Neural progenitor cell (in vitro differentiated cells): ENCODE measurements at regions not wholly inside any gene's neighbourhood (a gene's known extent, or its start where the extent isn't known, plus 50 kb on each side); places are given as distances from the start of the nearest gene placed in this dataset.

Source experiments
- DNase-seq: peaks from one replicate; pipeline ENCODE4 v3.0.0-alpha.2; 2016; ENCODE audit warnings: low spot score
- H2AFZ ChIP-seq: fragments of 200-600 bp; sonication (generic); replicated peaks from 2 replicates; pipeline ENCODE4 v1.6.1; 2016; ENCODE audit warnings: antibody characterized with exemption
- H3F3A ChIP-seq: fragments of 200-600 bp; sonication (generic); 2 replicates; pipeline ENCODE4 v1.6.1; 2016; ENCODE audit warnings: antibody characterized with exemption, low read depth
- H3K27ac ChIP-seq: fragments of 200-600 bp; sonication (generic); 2 replicates; pipeline ENCODE4 v1.5.1; 2016; ENCODE audit warnings: mild to moderate bottlenecking
- H3K27me3 ChIP-seq: fragments of 200-600 bp; sonication (generic); 2 replicates; pipeline ENCODE4 v1.6.1; 2016; ENCODE audit warnings: mild to moderate bottlenecking, moderate library complexity
- H3K36me3 ChIP-seq: fragments of 200-600 bp; sonication (generic); 2 replicates; pipeline ENCODE4 v1.5.1; 2016
- H3K4me1 ChIP-seq: fragments of 200-600 bp; sonication (generic); 2 replicates; pipeline ENCODE4 v1.6.1; 2016; ENCODE audit warnings: mixed run types
- H3K4me2 ChIP-seq: fragments of 200-600 bp; sonication (generic); 2 replicates; pipeline ENCODE4 v1.6.1; 2016
- H3K4me3 ChIP-seq: fragments of 200-600 bp; sonication (generic); 2 replicates; pipeline ENCODE4 v1.5.1; 2016
- H3K79me2 ChIP-seq: fragments of 200-600 bp; sonication (generic); 2 replicates; pipeline ENCODE4 v1.6.1; 2016; ENCODE audit warnings: low read depth
- H3K9ac ChIP-seq: fragments of 200-600 bp; sonication (generic); 2 replicates; pipeline ENCODE4 v1.6.1; 2016
- H3K9me3 ChIP-seq: fragments of 200-600 bp; sonication (generic); 2 replicates; pipeline ENCODE4 v1.5.1; 2016; ENCODE audit warnings: low read depth
- H4K20me1 ChIP-seq: fragments of 200-600 bp; sonication (generic); 2 replicates; pipeline ENCODE4 v1.6.1; 2016; ENCODE audit warnings: low read depth
- H3K27ac Mint-ChIP-seq: 3 replicates; pipeline ENCODE4 v1.8.0; 2021; ENCODE audit warnings: mixed read lengths
- H3K27me3 Mint-ChIP-seq: 2 replicates; pipeline ENCODE4 v1.8.0; 2022; ENCODE audit warnings: low read depth, mild to moderate bottlenecking, inconsistent platforms, moderate library complexity, mixed read lengths; ENCODE audit not compliant: insufficient read depth
- H3K36me3 Mint-ChIP-seq: 3 replicates; pipeline ENCODE4 v1.8.0; 2021; ENCODE audit warnings: mixed read lengths
- H3K4me1 Mint-ChIP-seq: 3 replicates; pipeline ENCODE4 v1.8.0; 2021; ENCODE audit warnings: mixed read lengths
- H3K4me3 Mint-ChIP-seq: 3 replicates; pipeline ENCODE4 v1.8.0; 2021; ENCODE audit warnings: mild to moderate bottlenecking, moderate library complexity, mixed read lengths
- H3K9me3 Mint-ChIP-seq: 3 replicates; pipeline ENCODE4 v1.8.0; 2020; ENCODE audit warnings: mixed read lengths
- CTCF ChIP-seq: fragments of 200-600 bp; sonication (generic); IDR thresholded peaks from 2 replicates; pipeline ENCODE4 v1.5.1; 2017; ENCODE audit warnings: antibody characterized with exemption, mild to moderate bottlenecking
- EZH2 ChIP-seq: fragments of 200-600 bp; sonication (generic); IDR thresholded peaks from 2 replicates; pipeline ENCODE4 v1.6.1; 2017; ENCODE audit warnings: antibody characterized with exemption, mild to moderate bottlenecking, moderate library complexity
- EZH2phosphoT487 ChIP-seq: fragments of 200-600 bp; sonication (generic); IDR thresholded peaks from 2 replicates; pipeline ENCODE4 v1.6.1; 2017; ENCODE audit warnings: antibody characterized with exemption

GRCh38 chr10:85421421-85421820 is 945.2 kb downstream of the GRID1 start:
- H3K36me3 ChIP-seq: no peaks in the 10 kb centered on the region
- peaks cover 2% of the 10 kb centered on the region for H3K36me3 Mint-ChIP-seq
- H3K9ac ChIP-seq: no peak overlapping the region
- no peak for DNase-seq
- no peaks in the 10 kb centered on the region for H3K79me2 ChIP-seq
- peaks cover 9% of the 10 kb centered on the region for H3K27me3 Mint-ChIP-seq
- no peaks in the 10 kb centered on the region for H4K20me1 ChIP-seq
- no peaks in the 10 kb centered on the region for H3K9me3 ChIP-seq
- H3F3A ChIP-seq: peaks cover 3% of the 10 kb centered on the region
- H3K27ac ChIP-seq: no peak overlapping the region
- peaks cover 21% of the 10 kb centered on the region for H3K4me1 ChIP-seq
- H3K9me3 Mint-ChIP-seq: peaks cover 11% of the 10 kb centered on the region
- H3K4me1 Mint-ChIP-seq: peaks cover 32% of the 10 kb centered on the region
- H3K4me3 ChIP-seq: no peak overlapping the region
- peak overlapping the region; percentile 12 for H3K27ac Mint-ChIP-seq
- H2AFZ ChIP-seq: no peak overlapping the region
- no peak overlapping the region for H3K4me3 Mint-ChIP-seq
- no peaks in the 10 kb centered on the region for H3K27me3 ChIP-seq
- no peak overlapping the region for H3K4me2 ChIP-seq
- TF ChIP-seq CTCF: no peak
- TF ChIP-seq EZH2phosphoT487: no peak
- TF ChIP-seq EZH2: no peak

- Histone ChIP-seq H3K4me1 (no peaks in the 10 kb centered on the region), H3K79me2 (no peaks in the 10 kb centered on the region), H2AFZ (no peak overlapping the region), H3K36me3 (no peaks in the 10 kb centered on the region), H3K9ac (no peak overlapping the region), H3K4me2 (no peak overlapping the region), H3K9me3 (no peaks in the 10 kb centered on the region), H3F3A (no peaks in the 10 kb centered on the region), H4K20me1 (no peaks in the 10 kb centered on the region), H3K27me3 (no peaks in the 10 kb centered on the region), H3K27ac (no peak overlapping the region), H3K4me3 (no peak overlapping the region)
- no peaks in the 10 kb centered on the region for H3K4me1 Mint-ChIP-seq
- H3K4me3 Mint-ChIP-seq: no peak overlapping the region
- H3K27me3 Mint-ChIP-seq: peaks cover 2% of the 10 kb centered on the region
- TF ChIP-seq EZH2: no peak
- TF ChIP-seq EZH2phosphoT487: no peak
- TF ChIP-seq CTCF: no peak
- no peak for DNase-seq
- H3K9me3 Mint-ChIP-seq: no peaks in the 10 kb centered on the region
- no peaks in the 10 kb centered on the region for H3K36me3 Mint-ChIP-seq
- H3K27ac Mint-ChIP-seq: no peak overlapping the region
Measured at GRCh38 chr10:85429126-85429525, 937.5 kb downstream of the GRID1 start.

GRCh38 chr10:85430991-85431390 is 935.6 kb downstream of the GRID1 start:
- H3K4me3 ChIP-seq: no peak overlapping the region
- H3F3A ChIP-seq: no peaks in the 10 kb centered on the region
- no peak overlapping the region for H3K4me2 ChIP-seq
- Mint-ChIP-seq H3K4me1 (no peaks in the 10 kb centered on the region), H3K27me3 (peaks cover 2% of the 10 kb centered on the region), H3K27ac (no peak overlapping the region), H3K9me3 (no peaks in the 10 kb centered on the region), H3K4me3 (no peak overlapping the region), H3K36me3 (no peaks in the 10 kb centered on the region)
- no peak overlapping the region for H2AFZ ChIP-seq
- H3K27me3 ChIP-seq: no peaks in the 10 kb centered on the region
- no peak for DNase-seq
- no peaks in the 10 kb centered on the region for H3K79me2 ChIP-seq
- TF ChIP-seq CTCF (no peak), EZH2 (no peak)
- no peaks in the 10 kb centered on the region for H3K36me3 ChIP-seq
- H3K4me1 ChIP-seq: no peaks in the 10 kb centered on the region
- H4K20me1 ChIP-seq: no peaks in the 10 kb centered on the region
- no peak overlapping the region for H3K27ac ChIP-seq
- H3K9me3 ChIP-seq: no peaks in the 10 kb centered on the region
- H3K9ac ChIP-seq: no peak overlapping the region

- H3K4me1 ChIP-seq: no peaks in the 10 kb centered on the region
- Mint-ChIP-seq H3K4me1 (no peaks in the 10 kb centered on the region), H3K9me3 (no peaks in the 10 kb centered on the region), H3K27me3 (peaks cover 2% of the 10 kb centered on the region), H3K4me3 (no peak overlapping the region), H3K27ac (no peak overlapping the region), H3K36me3 (no peaks in the 10 kb centered on the region)
- H2AFZ ChIP-seq: no peak overlapping the region
- no peak overlapping the region for H3K4me2 ChIP-seq
- H3K36me3 ChIP-seq: no peaks in the 10 kb centered on the region
- no peaks in the 10 kb centered on the region for H3F3A ChIP-seq
- H3K9ac ChIP-seq: no peak overlapping the region
- no peaks in the 10 kb centered on the region for H3K79me2 ChIP-seq
- no peak for DNase-seq
- no peaks in the 10 kb centered on the region for H3K27me3 ChIP-seq
- H3K4me3 ChIP-seq: no peak overlapping the region
- no peak for TF ChIP-seq EZH2phosphoT487
- no peak for TF ChIP-seq EZH2
- no peak for TF ChIP-seq CTCF
- H4K20me1 ChIP-seq: no peaks in the 10 kb centered on the region
- no peaks in the 10 kb centered on the region for H3K9me3 ChIP-seq
- H3K27ac ChIP-seq: no peak overlapping the region
Measured at GRCh38 chr10:85433248-85433647, 933.3 kb downstream of the GRID1 start.
